ENCODE measurements at regions not wholly inside any gene's neighbourhood (a gene's known extent, or its start where the extent isn't known, plus 50 kb on each side); places are given as distances from the start of the nearest gene placed in this dataset.

DNA sequence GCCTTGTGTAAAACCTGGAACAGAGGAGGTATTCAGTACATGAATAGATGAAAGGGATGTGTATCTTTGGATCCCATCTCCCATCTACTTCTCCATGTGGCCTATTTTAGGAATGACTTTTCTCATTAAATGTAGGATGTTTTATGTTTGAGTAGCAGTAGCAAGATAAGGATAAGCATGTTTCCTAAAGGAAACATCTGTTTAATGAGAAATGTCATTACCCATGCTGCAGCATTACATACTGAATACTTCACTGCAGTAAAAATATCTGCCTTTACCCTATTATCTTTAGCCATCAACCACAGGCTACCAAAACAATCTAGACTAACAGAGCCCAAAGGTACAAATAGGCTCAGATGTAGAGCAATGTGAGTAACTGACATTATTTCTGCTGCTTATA lies 419.2 kb upstream of the CYRIA start:
- no peaks in the 10 kb centered on the region for H3K9me2 ChIP-seq (replicated peaks; ENCODE audit: insufficient read depth)
- no peaks in the 10 kb centered on the region for H3K9me3 ChIP-seq (ENCODE audit: low read depth)
- no peaks in the 10 kb centered on the region for H3K27me3 ChIP-seq
- no peaks in the 10 kb centered on the region for H3K36me3 ChIP-seq (replicated peaks; ENCODE audit: insufficient read depth, low read depth)
- DNase-seq (ENCODE audit: low spot score) = no peak
- no peak overlapping the region for H3K4me2 ChIP-seq
- H2AFZ ChIP-seq = no peak overlapping the region
- TF ChIP-seq, protein P1, sequence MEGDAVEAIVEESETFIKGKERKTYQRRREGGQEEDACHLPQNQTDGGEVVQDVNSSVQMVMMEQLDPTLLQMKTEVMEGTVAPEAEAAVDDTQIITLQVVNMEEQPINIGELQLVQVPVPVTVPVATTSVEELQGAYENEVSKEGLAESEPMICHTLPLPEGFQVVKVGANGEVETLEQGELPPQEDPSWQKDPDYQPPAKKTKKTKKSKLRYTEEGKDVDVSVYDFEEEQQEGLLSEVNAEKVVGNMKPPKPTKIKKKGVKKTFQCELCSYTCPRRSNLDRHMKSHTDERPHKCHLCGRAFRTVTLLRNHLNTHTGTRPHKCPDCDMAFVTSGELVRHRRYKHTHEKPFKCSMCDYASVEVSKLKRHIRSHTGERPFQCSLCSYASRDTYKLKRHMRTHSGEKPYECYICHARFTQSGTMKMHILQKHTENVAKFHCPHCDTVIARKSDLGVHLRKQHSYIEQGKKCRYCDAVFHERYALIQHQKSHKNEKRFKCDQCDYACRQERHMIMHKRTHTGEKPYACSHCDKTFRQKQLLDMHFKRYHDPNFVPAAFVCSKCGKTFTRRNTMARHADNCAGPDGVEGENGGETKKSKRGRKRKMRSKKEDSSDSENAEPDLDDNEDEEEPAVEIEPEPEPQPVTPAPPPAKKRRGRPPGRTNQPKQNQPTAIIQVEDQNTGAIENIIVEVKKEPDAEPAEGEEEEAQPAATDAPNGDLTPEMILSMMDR (IDR thresholded peaks at IDR 0.05; ENCODE audit: poor library complexity) = no peak
- TF ChIP-seq EZH2phosphoT487 (IDR thresholded peaks at IDR 0.05; ENCODE audit: low read depth, severe bottlenecking, unreplicated experiment) = no peak
- no peak for TF ChIP-seq EZH2 (IDR thresholded peaks at IDR 0.05; ENCODE audit: borderline replicate concordance)
- peaks cover 6% of the 10 kb centered on the region for H3K4me1 ChIP-seq (ENCODE audit: insufficient read depth)
- H3K4me3 ChIP-seq = no peak overlapping the region
- H3K27ac ChIP-seq = no peak overlapping the region
- H4K20me1 ChIP-seq (ENCODE audit: insufficient read depth, poor library complexity, severe bottlenecking) = no peaks in the 10 kb centered on the region
- H3K79me2 ChIP-seq = no peaks in the 10 kb centered on the region

DNA sequence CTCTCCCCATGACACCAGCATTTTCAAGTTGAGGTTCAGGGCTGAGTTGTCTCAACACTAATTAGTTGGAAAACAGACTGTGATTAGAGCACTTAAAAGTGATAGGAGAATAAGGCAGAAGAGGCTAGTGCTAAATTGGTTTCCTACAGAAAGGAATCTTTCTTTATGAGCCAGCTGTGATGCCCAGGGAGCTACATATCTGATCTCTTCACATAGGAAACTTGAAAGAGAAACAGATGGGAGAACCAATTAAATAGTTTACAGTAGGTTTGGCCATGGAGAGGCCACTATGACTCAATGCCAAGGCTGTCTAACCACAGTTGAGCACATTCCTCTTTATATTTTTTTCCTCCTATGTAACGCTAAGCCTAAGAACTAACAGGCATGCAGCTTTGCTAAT lies 418.3 kb upstream of the CYRIA start:
- H3K79me2 ChIP-seq = no peaks in the 10 kb centered on the region
- TF ChIP-seq EZH2 (IDR thresholded peaks at IDR 0.05; ENCODE audit: borderline replicate concordance) (no peak), EZH2phosphoT487 (IDR thresholded peaks at IDR 0.05; ENCODE audit: low read depth, severe bottlenecking, unreplicated experiment) (no peak)
- TF ChIP-seq, protein P1 (IDR thresholded peaks at IDR 0.05; ENCODE audit: poor library complexity) = no peak
- H3K4me1 ChIP-seq (ENCODE audit: insufficient read depth) = peaks cover 6% of the 10 kb centered on the region
- 64% methylated on average over 1 of the region's 1 CpG for WGBS (ENCODE audit: low lambda C conversion rate, missing lambda C conversion rate)
- H3K9me3 ChIP-seq (ENCODE audit: low read depth) = no peaks in the 10 kb centered on the region
- H3K9me2 ChIP-seq (replicated peaks; ENCODE audit: insufficient read depth) = no peaks in the 10 kb centered on the region
- no peaks in the 10 kb centered on the region for H3K36me3 ChIP-seq (replicated peaks; ENCODE audit: insufficient read depth, low read depth)
- DNase-seq (ENCODE audit: low spot score) = no peak
- no peak overlapping the region for H3K4me3 ChIP-seq
- no peak overlapping the region for H2AFZ ChIP-seq
- H3K27ac ChIP-seq = no peak overlapping the region
- H3K4me2 ChIP-seq = no peak overlapping the region
- H3K27me3 ChIP-seq = no peaks in the 10 kb centered on the region
- H4K20me1 ChIP-seq (ENCODE audit: insufficient read depth, poor library complexity, severe bottlenecking) = no peaks in the 10 kb centered on the region

DNA sequence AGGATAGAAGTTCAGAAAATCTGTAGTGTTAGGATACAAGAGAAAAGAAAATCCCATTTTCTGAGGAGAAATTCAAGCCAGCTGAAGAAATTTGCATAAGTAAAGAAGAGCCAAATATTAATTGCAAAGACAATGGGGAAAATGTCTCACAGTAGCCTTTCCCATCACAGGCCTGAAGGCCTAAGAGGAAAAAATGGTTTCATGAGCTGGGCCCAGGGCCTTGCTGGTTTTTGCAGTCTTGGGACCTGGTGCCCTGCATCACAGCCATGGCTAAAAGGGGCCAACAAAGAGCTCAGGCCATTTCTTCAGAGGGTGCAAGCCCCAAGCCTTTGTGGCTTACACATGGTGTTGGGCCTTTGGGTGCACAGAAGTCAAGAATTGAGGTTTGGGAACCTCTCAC lies 413.6 kb upstream of the CYRIA start:
- Histone ChIP-seq H3K4me1 (ENCODE audit: insufficient read depth) (no peaks in the 10 kb centered on the region), H3K27me3 (no peaks in the 10 kb centered on the region), H3K36me3 (replicated peaks; ENCODE audit: insufficient read depth, low read depth) (no peaks in the 10 kb centered on the region), H3K9me3 (ENCODE audit: low read depth) (no peaks in the 10 kb centered on the region), H3K79me2 (no peaks in the 10 kb centered on the region), H2AFZ (no peak overlapping the region), H4K20me1 (ENCODE audit: insufficient read depth, poor library complexity, severe bottlenecking) (no peaks in the 10 kb centered on the region), H3K27ac (no peak overlapping the region), H3K9me2 (replicated peaks; ENCODE audit: insufficient read depth) (no peaks in the 10 kb centered on the region), H3K4me3 (no peak overlapping the region), H3K4me2 (no peak overlapping the region)
- TF ChIP-seq EZH2 (IDR thresholded peaks at IDR 0.05; ENCODE audit: borderline replicate concordance) = no peak
- TF ChIP-seq, protein P1 (IDR thresholded peaks at IDR 0.05; ENCODE audit: poor library complexity) = no peak
- no peak for TF ChIP-seq EZH2phosphoT487 (IDR thresholded peaks at IDR 0.05; ENCODE audit: low read depth, severe bottlenecking, unreplicated experiment)
- no peak for DNase-seq (ENCODE audit: low spot score)

DNA sequence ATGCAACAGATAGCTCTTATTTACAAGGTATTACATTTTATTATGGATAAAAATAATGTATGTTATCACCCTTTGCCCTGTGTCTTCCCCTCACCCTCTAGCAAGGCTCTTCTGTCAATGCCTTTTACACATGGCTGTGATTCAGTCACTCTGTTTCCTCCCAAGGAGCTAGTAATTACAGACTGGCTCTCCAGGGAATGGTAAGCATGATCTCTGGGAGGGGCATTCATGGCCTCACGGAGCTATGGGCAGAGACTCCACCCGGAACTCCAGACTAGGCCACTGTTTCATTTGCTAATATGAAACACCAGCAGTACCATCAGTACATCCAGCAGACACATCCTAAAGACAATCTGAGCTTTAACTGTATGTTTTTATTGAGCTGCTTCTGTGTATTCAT lies 410.9 kb upstream of the CYRIA start:
- H3K9me2 ChIP-seq (replicated peaks; ENCODE audit: insufficient read depth) = no peaks in the 10 kb centered on the region
- no peak for DNase-seq (ENCODE audit: low spot score)
- H3K9me3 ChIP-seq (ENCODE audit: low read depth) = no peaks in the 10 kb centered on the region
- no peaks in the 10 kb centered on the region for H4K20me1 ChIP-seq (ENCODE audit: insufficient read depth, poor library complexity, severe bottlenecking)
- H3K27me3 ChIP-seq = no peaks in the 10 kb centered on the region
- no peak overlapping the region for H3K4me3 ChIP-seq
- H3K4me1 ChIP-seq (ENCODE audit: insufficient read depth) = no peaks in the 10 kb centered on the region
- H3K36me3 ChIP-seq (replicated peaks; ENCODE audit: insufficient read depth, low read depth) = no peaks in the 10 kb centered on the region
- no peaks in the 10 kb centered on the region for H3K79me2 ChIP-seq
- H3K4me2 ChIP-seq = no peak overlapping the region
- TF ChIP-seq, protein P1 (IDR thresholded peaks at IDR 0.05; ENCODE audit: poor library complexity) = no peak
- H3K27ac ChIP-seq = no peak overlapping the region
- H2AFZ ChIP-seq = no peak overlapping the region
- WGBS (ENCODE audit: low lambda C conversion rate, missing lambda C conversion rate) = 69% methylated on average over 2 of the region's 2 CpGs

Measured in hepatocyte (in vitro differentiated cells).